A549 (cell line): ENCODE measurements at regions not wholly inside any gene's neighbourhood (a gene's known extent, or its start where the extent isn't known, plus 50 kb on each side); places are given as distances from the start of the nearest gene placed in this dataset.

Source experiments
- CBX8 ChIP-seq: fragments of 200-600 bp; sonication (generic); IDR thresholded peaks from 2 replicates; pipeline ENCODE4 v1.6.1; 2016
- CHD4 ChIP-seq: fragments of 200-600 bp; sonication (generic); IDR thresholded peaks from 2 replicates; pipeline ENCODE4 v1.6.1; 2016; ENCODE audit warnings: antibody characterized with exemption, mild to moderate bottlenecking, borderline replicate concordance
- CTCF ChIP-seq: fragments of >200 bp; sonication (Bioruptor Twin); formaldehyde crosslinking; IDR thresholded peaks from 3 replicates; pipeline ENCODE4 v1.5.1; 2016
- FOSL2 ChIP-seq, 2 experiments: fragments of 450-650 bp in 1 of 2; fragments of >200 bp in 1 of 2; sonication (Bioruptor Twin) in 1 of 2; formaldehyde crosslinking; IDR thresholded peaks; 2 replicates each; pipeline versions ENCODE4 v1.5.0 to v1.6.1; 2016 to 2020; ENCODE audit warnings: mild to moderate bottlenecking in 1 of 2, moderate library complexity in 1 of 2
- KDM1A ChIP-seq: fragments of 200-600 bp; sonication (generic); IDR thresholded peaks from 2 replicates; pipeline ENCODE4 v1.6.1; 2016; ENCODE audit warnings: low read depth, mild to moderate bottlenecking
- MYC ChIP-seq: IDR thresholded peaks from 2 replicates; pipeline ENCODE4 v1.6.1; 2012; ENCODE audit warnings: mild to moderate bottlenecking, inconsistent platforms, low read length, improper control_type of control experiment, borderline replicate concordance
- NR3C1 ChIP-seq: fragments of >200 bp; sonication (Bioruptor Twin); formaldehyde crosslinking; IDR thresholded peaks from 3 replicates; pipeline ENCODE4 v1.6.1; 2017
- USF2 ChIP-seq: fragments of 450-650 bp; IDR thresholded peaks from 2 replicates; pipeline ENCODE4 v1.6.1; 2014; ENCODE audit warnings: antibody characterized with exemption
- TF ChIP-seq, protein P1 (sequence below): fragments of 200-600 bp; sonication (generic); IDR thresholded peaks from 2 replicates; pipeline ENCODE4 v1.6.1; 2016; ENCODE audit warnings: antibody characterized with exemption, mild to moderate bottlenecking, moderate library complexity

- TF ChIP-seq KDM1A (no peak), USF2 (no peak), CTCF (no peak), MYC (no peak), FOSL2 (IDR thresholded peaks at IDR 0.05) (no peak), FOSL2 (CRISPR knock-in tag; IDR thresholded peaks at IDR 0.05) (no peak), NR3C1 (no peak), CBX8 (no peak), CHD4 (no peak)
- TF ChIP-seq, protein P1, sequence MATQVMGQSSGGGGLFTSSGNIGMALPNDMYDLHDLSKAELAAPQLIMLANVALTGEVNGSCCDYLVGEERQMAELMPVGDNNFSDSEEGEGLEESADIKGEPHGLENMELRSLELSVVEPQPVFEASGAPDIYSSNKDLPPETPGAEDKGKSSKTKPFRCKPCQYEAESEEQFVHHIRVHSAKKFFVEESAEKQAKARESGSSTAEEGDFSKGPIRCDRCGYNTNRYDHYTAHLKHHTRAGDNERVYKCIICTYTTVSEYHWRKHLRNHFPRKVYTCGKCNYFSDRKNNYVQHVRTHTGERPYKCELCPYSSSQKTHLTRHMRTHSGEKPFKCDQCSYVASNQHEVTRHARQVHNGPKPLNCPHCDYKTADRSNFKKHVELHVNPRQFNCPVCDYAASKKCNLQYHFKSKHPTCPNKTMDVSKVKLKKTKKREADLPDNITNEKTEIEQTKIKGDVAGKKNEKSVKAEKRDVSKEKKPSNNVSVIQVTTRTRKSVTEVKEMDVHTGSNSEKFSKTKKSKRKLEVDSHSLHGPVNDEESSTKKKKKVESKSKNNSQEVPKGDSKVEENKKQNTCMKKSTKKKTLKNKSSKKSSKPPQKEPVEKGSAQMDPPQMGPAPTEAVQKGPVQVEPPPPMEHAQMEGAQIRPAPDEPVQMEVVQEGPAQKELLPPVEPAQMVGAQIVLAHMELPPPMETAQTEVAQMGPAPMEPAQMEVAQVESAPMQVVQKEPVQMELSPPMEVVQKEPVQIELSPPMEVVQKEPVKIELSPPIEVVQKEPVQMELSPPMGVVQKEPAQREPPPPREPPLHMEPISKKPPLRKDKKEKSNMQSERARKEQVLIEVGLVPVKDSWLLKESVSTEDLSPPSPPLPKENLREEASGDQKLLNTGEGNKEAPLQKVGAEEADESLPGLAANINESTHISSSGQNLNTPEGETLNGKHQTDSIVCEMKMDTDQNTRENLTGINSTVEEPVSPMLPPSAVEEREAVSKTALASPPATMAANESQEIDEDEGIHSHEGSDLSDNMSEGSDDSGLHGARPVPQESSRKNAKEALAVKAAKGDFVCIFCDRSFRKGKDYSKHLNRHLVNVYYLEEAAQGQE, result no peak
Measured at GRCh38 chr12:43095669-43096280, 456.2 kb downstream of the ADAMTS20 start.
